AG09309 (cell line): ENCODE measurements at regions not wholly inside any gene's neighbourhood (a gene's known extent, or its start where the extent isn't known, plus 50 kb on each side); places are given as distances from the start of the nearest gene placed in this dataset.

Source experiments
- DNase-seq: peaks from one replicate; pipeline ENCODE4 v3.0.0-alpha.2; 2010; ENCODE audit warnings: low read depth
- H3K4me3 ChIP-seq: 2 replicates; pipeline ENCODE4 v1.5.1; 2011; ENCODE audit warnings: mild to moderate bottlenecking, low read depth, low read length, moderate library complexity; ENCODE audit not compliant: control insufficient read depth
- TF ChIP-seq, protein P1 (sequence below): IDR thresholded peaks from 2 replicates; pipeline ENCODE4 v1.5.1; 2011; ENCODE audit warnings: mild to moderate bottlenecking, low read depth, low read length, inconsistent platforms; ENCODE audit not compliant: insufficient read depth, control insufficient read depth; ENCODE audit errors: missing control alignments

GRCh38 chr21:17088500-17088899 is 424.3 kb upstream of the CXADR start:
- TF ChIP-seq, protein P1, sequence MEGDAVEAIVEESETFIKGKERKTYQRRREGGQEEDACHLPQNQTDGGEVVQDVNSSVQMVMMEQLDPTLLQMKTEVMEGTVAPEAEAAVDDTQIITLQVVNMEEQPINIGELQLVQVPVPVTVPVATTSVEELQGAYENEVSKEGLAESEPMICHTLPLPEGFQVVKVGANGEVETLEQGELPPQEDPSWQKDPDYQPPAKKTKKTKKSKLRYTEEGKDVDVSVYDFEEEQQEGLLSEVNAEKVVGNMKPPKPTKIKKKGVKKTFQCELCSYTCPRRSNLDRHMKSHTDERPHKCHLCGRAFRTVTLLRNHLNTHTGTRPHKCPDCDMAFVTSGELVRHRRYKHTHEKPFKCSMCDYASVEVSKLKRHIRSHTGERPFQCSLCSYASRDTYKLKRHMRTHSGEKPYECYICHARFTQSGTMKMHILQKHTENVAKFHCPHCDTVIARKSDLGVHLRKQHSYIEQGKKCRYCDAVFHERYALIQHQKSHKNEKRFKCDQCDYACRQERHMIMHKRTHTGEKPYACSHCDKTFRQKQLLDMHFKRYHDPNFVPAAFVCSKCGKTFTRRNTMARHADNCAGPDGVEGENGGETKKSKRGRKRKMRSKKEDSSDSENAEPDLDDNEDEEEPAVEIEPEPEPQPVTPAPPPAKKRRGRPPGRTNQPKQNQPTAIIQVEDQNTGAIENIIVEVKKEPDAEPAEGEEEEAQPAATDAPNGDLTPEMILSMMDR = no peak
- no peak for DNase-seq
- no peak overlapping the region for H3K4me3 ChIP-seq

DNA sequence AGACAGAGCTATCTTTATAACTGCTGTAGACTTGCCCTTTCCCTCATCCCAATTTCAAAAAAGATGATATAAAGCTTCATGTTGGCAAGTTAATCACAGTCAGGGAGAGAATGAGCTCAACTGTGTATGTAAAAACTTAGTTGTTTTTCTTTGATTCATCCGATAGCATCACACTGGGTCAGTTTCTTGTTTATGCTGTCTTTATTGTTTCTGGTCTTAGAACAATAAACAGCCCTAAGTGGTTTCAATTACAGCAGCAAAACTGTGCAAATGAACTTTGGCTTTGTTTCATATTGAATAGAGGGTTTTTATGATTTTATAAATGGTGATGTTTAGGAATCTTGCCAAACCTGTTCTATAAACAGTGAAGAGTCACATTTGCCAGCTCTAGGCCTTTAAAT is 423.8 kb upstream of the CXADR start:
- no peak overlapping the region for H3K4me3 ChIP-seq
- TF ChIP-seq, protein P1 = no peak
- no peak for DNase-seq

GRCh38 chr21:17101696-17102095 is 411.1 kb upstream of the CXADR start:
- DNase-seq = no peak
- TF ChIP-seq, protein P1 = no peak

GRCh38 chr21:17105932-17106331 is 406.9 kb upstream of the CXADR start:
- TF ChIP-seq, protein P1 = no peak
- no peak for DNase-seq
- H3K4me3 ChIP-seq = no peak overlapping the region

More at GRCh38 chr21:17101696-17102095, 411.1 kb upstream of the CXADR start:
- H3K4me3 ChIP-seq = no peak overlapping the region

GRCh38 chr21:17114045-17114444 is 398.8 kb upstream of the CXADR start:
- no peak overlapping the region for H3K4me3 ChIP-seq
- TF ChIP-seq, protein P1 = no peak
- no peak for DNase-seq

- no peak overlapping the region for H3K4me3 ChIP-seq
- TF ChIP-seq, protein P1 = no peak
- DNase-seq = no peak
These were observed 394.0 kb upstream of the CXADR start for GRCh38 chr21:17118638-17119384.
